ENCODE measurements at regions not wholly inside any gene's neighbourhood (a gene's known extent, or its start where the extent isn't known, plus 50 kb on each side); places are given as distances from the start of the nearest gene placed in this dataset.

GRCh38 chr1:81021134-81021533 is 779.6 kb upstream of the ADGRL2 start:
- TF ChIP-seq POLR2AphosphoS5 (IDR thresholded peaks at IDR 0.05; ENCODE audit: borderline replicate concordance, low read depth, low read length) (no peak), EZH2 (IDR thresholded peaks at IDR 0.05) (no peak)

Measured in SK-N-MC (cell line).